Right ventricle myocardium inferior (tissue), 1 donor: ENCODE measurements at regions not wholly inside any gene's neighbourhood (a gene's known extent, or its start where the extent isn't known, plus 50 kb on each side); places are given as distances from the start of the nearest gene placed in this dataset.
"Not testable (repeated sequence)": the region's sequence is repeated elsewhere in the genome, so short reads cannot be mapped to it uniquely, and the experiment has no call there.

ENCODE experiments used
- ATAC-seq: fragments of 200-7000 bp; cut with Tn5 transposase; one replicate; pipeline ENCODE4 v1.9.1; 2020; ENCODE audit warnings: mild to moderate bottlenecking, moderate library complexity
- DNase-seq: peaks from one replicate; pipeline ENCODE4 v3.0.0; 2021; ENCODE audit errors: missing footprints
- intact Hi-C: fragments of 100-400 bp; cut with DNase I; formaldehyde crosslinking; loops from one replicate; pipeline ENCODE4 v1.11.0; 2022
- donor health status: DM: no; HTN: yes; CAD: no; lungs with severe emphysema.

DNA sequence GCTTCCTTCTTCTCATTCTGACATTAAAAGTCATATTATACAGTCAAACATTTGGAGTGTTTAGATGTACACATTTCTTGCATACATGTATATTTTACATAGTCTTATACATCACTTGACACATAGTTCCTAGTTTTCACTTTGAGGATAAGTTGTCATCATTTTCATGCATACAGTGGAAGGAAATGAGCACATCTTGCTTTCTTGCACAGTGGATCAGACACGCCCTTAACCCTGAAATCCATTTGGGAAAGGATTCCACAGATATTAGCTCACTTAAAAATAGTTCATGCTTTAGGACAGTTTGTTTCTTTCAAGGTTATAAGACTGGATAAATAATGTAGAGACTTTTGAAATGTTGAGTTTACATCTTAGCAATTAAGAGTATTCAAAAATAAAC lies 148.6 kb upstream of the MME start:
- peak; percentile 50 for ATAC-seq
- intact Hi-C loops, result no loop called here

DNA sequence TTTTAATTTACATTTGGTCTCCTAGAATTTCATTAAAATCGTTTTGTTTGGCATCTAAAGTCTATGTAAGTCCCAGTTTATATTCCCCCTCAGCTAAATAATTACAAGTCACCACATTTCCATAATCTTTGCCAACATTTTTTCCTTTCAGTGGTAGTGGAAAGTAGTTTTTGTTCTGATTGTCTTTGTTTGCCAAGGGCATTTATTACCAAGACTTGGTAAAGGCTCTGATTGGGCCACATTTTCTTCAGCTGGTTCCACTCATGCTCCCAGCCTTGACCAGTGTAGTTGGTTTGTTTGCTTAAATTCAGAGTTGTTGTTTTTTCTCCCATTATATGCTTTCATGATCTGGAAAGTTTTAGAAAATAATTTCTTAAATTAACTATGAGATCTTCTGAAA lies 153.4 kb upstream of the MME start:
- no peak for DNase-seq
- intact Hi-C loops, result no loop called here
- ATAC-seq, result no peak

More for the DNA sequence above, 148.6 kb upstream of the MME start:
- no peak for DNase-seq

DNA sequence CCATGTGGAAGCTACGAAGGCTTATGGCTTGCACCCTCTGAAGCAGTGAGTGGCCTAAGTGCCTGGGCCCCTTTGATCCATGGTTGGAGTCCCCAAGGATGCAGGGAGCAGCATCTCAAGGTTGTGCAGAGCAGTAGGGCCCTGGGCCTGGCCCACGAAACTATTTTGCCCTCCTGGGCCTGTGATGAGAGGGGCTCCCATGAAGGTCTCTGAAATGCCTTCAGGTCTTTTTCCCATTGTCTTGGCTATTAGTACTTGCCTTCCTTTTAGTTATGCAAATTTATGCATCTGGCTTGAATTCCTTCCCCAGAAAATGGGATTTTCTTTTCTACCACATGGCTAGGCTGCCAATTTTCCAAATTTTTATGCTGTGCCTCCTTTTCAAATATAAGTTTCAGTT lies 158.8 kb upstream of the MME start:
- DNase-seq, result no peak
- intact Hi-C loops, result no loop called here
- no peak for ATAC-seq

DNA sequence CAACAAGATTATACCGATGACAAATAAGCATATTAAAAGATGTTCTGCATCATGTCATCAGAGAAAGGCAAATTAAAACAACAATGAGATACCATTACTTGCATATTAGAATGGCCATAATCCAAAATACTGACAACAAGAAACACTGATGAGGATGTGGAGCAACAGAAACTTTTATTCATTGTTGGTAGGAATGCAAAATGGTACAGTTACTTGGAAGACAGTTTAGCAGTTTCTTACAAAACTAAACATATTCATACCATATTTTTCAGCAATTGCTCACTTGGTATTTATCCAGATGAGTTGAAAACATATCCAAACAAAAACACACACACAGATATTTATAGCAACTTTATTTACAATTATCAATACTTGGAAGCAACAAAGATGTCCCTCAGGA lies 160.9 kb upstream of the MME start:
- intact Hi-C loops, result no loop called here
- no peak for DNase-seq
- no peak for ATAC-seq

DNA sequence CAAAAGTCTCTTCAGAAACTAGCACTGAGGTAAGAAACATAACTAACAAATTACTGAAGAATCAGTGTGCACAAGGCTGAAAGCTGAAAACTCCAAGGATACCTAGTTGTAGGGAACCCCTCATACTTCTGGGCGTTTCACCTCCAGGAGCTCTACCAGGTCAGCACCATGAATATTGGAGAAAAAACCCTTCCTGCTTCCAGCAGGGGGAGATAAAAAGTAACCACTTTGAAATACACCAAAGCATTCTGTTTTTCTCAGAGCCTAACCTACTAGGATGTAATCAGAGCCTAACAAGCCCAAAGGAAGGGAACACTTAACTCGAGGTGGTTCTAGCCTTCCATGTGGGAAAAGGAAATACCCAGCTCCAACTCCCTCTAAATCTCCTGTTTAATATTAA lies 175.8 kb upstream of the MME start:
- DNase-seq (no peak), ATAC-seq (no peak)
- intact Hi-C loops, result loop anchor here (10.0 kb wide), 1 partner anchor 200 kb away; no protein-coding TSS in a partner anchor

DNA sequence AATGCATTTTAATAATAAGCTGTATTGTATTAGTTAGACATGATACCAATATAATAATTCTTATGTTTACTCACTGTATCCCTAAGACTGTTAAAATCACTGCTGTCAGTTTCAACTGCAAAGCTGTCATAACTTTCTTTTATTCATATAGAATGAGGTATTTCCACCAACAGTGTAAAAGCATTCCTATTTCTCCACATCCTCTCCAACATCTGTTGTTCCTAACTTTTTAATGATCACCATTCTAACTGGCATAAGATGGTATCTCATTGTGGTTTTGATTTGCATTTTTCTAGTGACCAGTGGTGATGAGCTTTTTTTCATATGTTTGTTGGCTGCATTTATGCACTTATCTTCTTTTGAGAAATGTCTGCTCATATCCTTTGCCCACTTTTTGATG lies 177.6 kb upstream of the MME start:
- not testable (repeated sequence) for DNase-seq, ATAC-seq
- intact Hi-C loops, result loop anchor here (10.0 kb wide), 1 partner anchor 202 kb away; no protein-coding TSS in a partner anchor

DNA sequence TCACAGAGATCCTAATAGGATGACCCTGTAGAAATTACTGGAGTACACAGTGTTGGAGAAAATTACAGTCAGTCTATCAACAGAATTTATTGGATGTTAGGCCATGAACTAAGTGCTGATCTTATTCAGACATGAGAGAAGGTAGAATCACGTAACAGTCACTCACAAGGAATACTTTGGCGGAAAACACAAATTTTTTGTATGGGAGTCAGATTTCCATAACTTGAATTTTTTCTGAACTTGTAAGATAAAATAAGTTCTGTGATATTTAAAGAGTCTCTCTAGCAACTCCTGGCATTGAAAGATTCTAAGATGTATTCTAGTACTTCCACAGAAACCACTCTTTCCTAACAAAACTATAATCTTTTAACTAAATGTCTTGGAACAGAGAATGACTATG lies 178.8 kb upstream of the MME start:
- DNase-seq (no peak), ATAC-seq (no peak)
- intact Hi-C loops, result loop anchor here (10.0 kb wide), 1 partner anchor 204 kb away; no protein-coding TSS in a partner anchor

DNA sequence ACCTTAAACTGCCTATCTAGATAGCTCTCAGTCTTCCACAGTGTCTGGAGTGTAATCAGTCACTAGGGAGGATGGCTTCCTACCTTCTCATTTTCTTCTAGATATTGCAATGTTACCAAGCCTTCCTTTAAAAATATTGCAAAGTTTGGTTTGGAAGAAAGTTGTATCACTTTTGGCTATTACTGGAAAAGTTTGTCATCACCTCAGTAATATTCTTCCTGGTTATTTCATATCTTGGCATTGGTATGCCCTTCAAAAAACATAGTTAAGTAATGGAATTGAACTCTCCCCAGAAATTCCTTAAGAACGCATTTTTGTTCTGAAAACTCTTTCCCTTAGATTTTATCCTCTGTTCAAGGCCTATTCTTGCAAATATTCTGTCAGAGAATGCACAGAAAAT lies 179.3 kb upstream of the MME start:
- ATAC-seq, result peak; percentile 39
- intact Hi-C loops, result loop anchor here (10.0 kb wide), 1 partner anchor 204 kb away; no protein-coding TSS in a partner anchor
- no peak for DNase-seq

DNA sequence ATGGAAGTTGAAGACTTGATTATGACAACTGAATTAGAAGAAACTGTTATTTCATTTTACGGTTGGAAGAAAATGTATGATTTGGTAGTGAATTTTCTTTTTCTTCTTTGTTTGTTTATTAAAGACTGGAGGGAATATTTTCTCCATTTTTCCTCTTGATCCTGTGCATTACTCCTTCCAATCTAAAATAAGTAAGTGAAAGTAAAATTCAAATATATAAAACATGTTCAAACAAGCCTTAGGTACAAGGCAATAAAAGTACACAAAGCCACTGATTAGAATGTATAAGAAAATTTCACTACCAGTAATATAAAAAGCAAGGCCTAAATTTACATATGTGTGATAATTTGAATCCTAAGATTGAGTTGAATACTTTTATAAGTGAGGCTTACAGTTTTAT lies 181.2 kb upstream of the MME start:
- intact Hi-C loops, result no loop called here
- ATAC-seq (no peak), DNase-seq (no peak)

DNA sequence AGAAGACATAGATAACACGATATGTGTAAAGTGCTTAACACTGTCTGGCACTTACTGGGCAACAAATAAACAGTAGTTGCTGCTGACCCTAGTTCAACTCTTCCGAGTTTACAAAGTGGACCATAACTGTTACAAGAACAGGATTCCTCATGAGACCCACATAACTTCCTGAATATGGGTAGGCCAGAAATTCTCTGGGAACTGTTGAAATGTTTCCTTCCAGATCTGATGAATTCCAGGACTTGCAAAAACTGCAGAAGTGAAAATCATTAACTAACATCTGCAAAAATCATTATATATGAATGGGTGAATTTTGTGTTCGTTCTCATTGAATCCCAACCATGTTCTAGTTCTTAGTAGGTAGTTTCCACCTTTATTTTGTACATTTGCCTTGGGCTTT lies 181.7 kb upstream of the MME start:
- DNase-seq, result no peak
- peak; percentile 88 for ATAC-seq

DNA sequence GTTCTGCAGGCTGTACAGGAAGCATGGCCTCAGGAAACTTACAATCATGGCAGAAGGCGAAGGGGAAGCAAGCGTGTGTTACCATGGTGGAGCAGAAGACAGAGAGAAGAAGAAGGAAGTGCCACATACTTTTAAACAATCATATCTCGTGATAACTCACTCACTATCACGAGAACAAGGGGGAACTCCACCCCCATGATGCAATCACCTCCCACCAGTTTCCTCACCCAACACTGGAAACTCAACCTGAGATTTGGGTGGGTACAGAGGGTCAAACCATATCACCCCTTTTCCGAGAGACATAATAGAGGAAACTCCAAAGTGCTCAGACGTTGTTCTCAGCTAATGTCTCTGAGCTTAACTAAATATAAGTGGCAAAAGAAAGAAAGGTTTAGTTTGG lies 186.3 kb upstream of the MME start:
- intact Hi-C loops, result no loop called here
- ATAC-seq, result no peak
- DNase-seq, result no peak

More for the DNA sequence above, 181.7 kb upstream of the MME start:
- intact Hi-C loops, result no loop called here

DNA sequence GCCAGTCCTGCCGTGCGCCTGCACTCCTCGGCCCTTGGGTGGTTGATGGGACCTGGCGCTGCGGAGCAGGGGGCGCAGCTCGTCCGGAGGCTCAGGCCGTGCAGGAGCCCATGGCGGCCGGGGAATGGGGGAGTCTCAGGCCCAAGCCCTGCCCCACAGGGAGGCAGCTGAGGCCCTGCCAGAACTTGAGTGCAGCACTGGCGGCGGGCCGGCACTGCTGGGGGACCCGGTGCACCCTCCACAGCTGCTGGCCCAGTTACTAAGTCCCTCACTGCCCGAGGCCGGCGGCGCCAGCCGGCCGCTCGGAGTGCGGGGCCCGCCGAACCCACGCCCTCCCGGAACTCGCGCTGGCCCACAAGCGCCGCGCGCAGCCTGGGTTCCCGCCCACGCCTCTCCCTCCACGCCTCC lies 190.9 kb upstream of the MME start:
- ATAC-seq, result no peak
- no peak for DNase-seq
- intact Hi-C loops, result no loop called here

DNA sequence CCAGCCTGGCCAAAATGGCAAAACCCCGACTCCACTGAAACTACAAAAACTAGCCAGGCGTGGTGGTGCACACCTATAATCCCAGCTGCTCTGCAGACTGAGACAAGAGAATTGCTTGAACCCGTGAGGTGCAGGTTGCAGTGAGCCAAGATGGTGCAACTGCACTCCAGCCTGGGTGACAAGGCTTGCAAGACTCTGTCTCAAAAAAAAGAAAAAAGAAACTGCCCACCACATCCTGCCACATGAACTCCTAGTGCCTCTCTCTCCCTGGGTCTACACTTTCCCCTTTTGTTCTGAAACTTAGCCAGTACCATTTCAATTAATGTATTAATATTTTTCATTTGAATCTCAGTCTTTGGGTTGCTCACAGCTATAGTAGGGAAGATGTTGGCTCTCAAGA lies 192.2 kb upstream of the MME start:
- no peak for DNase-seq
- intact Hi-C loops, result no loop called here
- no peak for ATAC-seq

DNA sequence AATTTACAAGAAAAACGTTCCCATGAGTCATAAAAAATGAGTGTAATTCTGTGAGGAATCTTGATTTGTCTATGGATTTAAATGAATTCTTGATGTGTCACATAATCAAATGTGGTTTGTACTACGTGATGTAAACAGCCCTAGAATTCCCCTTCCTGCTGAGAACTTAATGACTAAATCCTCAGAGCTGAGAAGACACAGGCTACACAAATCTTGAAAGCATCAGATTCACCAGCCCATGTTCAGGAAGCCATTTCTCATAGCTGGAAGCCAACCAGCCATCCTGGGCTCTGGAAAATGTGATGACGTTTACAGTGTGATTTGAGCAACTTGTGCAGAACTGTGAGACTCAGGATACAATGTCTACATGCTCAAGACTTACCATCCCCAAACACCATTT lies 193.7 kb upstream of the MME start:
- no peak for DNase-seq
- ATAC-seq, result peak; percentile 26
- intact Hi-C loops, result no loop called here

DNA sequence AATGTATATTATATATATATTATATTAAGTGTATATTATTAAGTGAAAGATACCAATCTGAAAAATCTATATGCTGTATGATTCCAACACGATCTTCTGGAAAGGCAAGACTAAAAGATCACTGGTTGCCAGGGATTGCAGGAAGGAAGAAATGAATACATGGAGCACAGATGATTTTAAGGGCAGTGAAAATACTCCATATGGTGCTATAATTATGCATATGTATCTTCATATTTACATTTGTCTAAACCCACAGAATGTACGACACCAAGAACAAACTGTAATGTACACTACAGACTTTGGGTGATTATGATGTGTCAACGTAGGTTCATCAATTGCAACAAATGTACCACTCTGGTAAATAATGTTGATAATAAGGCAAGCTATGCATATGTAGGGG lies 194.7 kb upstream of the MME start:
- intact Hi-C loops, result no loop called here
- ATAC-seq, result no peak

DNA sequence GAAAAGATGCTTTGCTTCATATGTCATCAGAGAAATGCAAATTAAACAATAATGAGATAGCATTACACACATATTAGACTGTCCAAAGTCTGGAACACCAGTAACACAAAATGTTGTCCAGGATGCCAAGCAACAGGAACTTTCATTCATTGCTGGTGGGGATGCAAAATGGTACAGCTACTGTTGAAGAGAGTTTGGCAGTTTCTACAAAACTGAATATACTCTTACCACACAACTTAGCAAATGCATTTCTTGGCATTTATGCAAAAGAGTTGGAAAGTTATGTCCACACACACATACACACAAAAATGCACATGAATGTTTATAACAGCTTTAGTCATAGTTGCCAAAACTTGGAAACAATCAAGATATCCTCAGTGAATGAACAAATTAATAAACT lies 195.2 kb upstream of the MME start:
- intact Hi-C loops, result no loop called here
- ATAC-seq, result no peak

More for the DNA sequence above, 194.7 kb upstream of the MME start:
- DNase-seq, result no peak

DNA sequence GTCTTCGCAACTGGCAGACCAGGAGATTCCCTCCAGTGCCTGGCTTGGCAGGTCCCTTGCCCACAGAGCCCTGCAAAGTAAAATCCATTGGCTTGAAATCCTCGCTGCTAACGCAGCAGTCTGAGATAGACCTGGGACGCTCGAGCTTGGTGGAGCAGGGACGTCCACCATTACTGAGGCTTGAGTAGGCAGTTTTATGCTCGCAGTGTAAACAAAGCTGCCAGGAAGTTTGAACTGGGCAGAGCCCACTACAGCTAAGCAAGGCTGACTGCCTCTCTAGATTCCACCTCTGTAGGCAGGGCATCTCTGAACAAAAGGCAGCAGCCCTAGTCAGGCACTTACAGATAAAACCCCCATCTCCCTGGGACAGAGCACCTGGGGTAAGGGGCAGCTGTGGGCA lies 205.0 kb upstream of the MME start:
- intact Hi-C loops, result no loop called here
- no peak for DNase-seq
- no peak for ATAC-seq

More for the DNA sequence above, 195.2 kb upstream of the MME start:
- no peak for DNase-seq

DNA sequence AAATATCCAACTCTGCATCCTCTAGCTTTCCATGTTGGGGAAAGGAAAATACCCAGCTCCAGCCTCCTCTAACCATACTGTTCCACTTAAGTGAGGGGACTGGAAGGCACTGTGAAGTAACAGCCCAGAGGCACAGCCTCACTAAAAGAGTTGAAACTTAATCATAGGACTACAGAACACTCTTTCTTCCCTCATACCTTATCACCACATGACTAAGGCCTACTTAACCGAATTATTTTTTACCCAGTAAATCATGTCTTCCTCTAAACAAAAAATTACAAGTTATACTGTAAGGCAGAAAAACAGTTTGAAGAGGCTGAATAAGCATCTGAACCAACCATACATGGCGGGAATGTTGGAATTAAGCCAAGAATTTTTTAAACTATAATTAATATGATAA lies 207.4 kb upstream of the MME start:
- ATAC-seq (no peak), DNase-seq (no peak)
- intact Hi-C loops, result no loop called here

DNA sequence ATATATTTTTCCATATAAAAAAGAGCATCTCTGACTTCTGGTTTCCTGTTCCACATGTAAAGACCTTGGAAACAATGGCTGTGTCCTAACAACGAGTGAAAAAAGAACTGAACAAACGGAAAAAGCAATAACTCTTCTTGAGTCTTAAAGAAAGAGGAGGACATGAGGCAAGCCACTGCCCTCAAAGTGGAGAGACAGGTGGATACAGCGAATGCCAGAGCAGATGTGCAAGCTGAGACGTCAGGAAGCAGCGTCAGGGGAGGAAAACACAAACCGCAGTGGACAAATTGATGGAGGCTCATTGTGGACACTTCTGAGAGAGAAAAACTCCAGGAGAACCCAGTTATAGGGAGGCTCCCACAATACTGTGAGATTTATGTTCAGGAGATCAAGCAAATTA lies 208.0 kb upstream of the MME start:
- DNase-seq, result no peak
- intact Hi-C loops, result no loop called here
- ATAC-seq, result no peak

DNA sequence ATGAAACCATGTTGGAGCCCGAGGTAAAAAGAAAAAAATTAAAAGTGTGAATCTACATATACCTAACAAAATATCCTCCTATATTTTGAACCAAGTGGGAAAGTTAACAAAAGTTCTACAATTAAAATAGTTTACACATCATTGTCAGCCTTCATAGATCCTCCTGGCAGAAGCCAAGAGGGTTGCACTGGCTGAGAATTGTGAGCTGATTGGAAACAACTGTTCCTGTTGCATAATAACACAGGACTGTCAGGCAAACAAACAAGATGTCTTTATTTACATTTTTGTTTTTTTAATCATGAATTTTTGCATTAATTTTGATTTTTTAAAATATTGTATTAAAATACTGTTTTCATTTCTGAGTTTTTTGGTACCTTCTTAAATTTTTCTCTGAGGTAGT lies 215.2 kb upstream of the MME start:
- intact Hi-C loops, result no loop called here
- ATAC-seq, result no peak
- no peak for DNase-seq

DNA sequence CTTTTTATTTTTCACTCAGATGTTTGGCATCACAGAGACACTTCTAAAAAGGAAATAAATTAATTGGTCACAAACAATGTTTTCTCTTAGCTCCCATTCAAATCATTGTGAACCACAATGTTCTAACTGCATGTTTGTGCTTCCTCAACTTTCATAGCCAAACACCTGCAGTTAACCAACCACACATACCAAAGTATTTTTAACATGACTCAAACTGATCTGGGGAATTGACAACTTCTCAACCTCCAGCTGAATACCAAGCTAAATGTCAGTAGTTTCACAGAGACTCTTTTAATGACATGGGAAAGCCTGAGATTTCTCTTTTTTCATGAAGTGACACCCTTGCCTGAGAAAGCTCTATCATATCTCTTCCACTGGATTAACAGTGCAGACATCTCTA lies 217.9 kb upstream of the MME start:
- DNase-seq (no peak), ATAC-seq (no peak)
- intact Hi-C loops, result no loop called here

DNA sequence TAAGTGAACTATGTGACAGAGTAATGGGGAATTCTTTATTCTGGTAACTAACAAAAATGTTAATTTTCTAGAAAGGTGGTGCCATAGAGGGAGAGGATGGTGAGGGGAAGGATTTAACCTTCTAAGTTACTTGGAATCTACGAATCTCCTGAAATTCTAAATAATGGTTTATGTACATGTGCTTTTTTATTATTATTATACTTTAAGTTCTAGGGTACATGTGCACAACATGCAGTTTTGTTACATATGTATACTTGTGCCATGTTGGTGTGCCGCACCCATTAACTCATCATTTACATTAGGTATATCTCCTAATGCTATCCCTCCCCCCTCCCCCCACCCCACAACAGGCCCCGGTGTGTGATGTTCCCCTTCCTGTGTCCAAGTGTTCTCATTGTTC lies 227.1 kb upstream of the MME start:
- intact Hi-C loops, ATAC-seq, DNase-seq: not testable (repeated sequence)
